ENCODE measurements at regions not wholly inside any gene's neighbourhood (a gene's known extent, or its start where the extent isn't known, plus 50 kb on each side); places are given as distances from the start of the nearest gene placed in this dataset.

GRCh38 chr16:13550254-13550653 is 369.7 kb upstream of the ERCC4 start:
- TF ChIP-seq, protein P1, sequence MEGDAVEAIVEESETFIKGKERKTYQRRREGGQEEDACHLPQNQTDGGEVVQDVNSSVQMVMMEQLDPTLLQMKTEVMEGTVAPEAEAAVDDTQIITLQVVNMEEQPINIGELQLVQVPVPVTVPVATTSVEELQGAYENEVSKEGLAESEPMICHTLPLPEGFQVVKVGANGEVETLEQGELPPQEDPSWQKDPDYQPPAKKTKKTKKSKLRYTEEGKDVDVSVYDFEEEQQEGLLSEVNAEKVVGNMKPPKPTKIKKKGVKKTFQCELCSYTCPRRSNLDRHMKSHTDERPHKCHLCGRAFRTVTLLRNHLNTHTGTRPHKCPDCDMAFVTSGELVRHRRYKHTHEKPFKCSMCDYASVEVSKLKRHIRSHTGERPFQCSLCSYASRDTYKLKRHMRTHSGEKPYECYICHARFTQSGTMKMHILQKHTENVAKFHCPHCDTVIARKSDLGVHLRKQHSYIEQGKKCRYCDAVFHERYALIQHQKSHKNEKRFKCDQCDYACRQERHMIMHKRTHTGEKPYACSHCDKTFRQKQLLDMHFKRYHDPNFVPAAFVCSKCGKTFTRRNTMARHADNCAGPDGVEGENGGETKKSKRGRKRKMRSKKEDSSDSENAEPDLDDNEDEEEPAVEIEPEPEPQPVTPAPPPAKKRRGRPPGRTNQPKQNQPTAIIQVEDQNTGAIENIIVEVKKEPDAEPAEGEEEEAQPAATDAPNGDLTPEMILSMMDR (IDR thresholded peaks at IDR 0.05): no peak
- no peak for TF ChIP-seq POLR2A (IDR thresholded peaks at IDR 0.05)

Measured in right lobe of liver (tissue), 4 donors.